ENCODE measurements at regions not wholly inside any gene's neighbourhood (a gene's known extent, or its start where the extent isn't known, plus 50 kb on each side); places are given as distances from the start of the nearest gene placed in this dataset.

DNA sequence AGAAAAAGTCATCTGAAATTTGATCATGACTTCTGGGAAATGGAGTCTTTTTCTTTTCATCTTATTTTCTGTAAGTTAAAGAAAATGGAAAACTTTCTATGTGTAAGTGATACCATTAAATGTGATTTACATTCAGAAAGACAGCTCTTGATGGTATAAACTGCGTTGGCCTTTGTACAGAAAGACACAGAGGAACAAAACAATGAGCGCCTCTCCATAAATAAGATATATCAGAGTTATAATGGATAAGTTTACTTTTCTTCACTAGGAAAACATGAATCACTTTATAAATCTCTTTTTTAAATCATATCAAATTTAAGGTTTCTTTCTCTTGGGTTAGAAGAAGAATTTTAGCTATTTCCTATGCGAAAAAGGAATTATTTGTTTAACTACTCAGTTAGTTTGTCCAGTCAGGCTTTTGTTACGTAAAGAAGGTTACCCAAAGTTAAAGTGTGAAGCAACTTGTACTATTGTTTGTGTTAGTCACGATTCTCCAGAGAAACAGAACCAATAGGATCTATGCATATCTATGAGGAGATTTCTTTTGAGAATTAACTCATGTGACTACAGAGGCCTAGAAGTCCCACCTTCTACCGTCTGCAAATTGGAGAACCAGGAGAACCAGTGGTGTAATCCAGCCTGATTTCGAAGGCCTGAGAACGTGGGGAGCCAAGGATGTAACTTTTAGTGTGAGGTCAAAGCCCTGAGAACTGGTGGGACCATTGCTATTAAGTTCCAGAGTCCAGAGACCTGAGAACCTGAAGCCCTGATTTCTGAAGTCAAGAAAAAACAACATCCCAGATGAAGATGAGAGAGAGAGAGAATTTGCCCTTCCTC is 295.4 kb upstream of the KCNJ16 start:
- TF ChIP-seq, protein P1, sequence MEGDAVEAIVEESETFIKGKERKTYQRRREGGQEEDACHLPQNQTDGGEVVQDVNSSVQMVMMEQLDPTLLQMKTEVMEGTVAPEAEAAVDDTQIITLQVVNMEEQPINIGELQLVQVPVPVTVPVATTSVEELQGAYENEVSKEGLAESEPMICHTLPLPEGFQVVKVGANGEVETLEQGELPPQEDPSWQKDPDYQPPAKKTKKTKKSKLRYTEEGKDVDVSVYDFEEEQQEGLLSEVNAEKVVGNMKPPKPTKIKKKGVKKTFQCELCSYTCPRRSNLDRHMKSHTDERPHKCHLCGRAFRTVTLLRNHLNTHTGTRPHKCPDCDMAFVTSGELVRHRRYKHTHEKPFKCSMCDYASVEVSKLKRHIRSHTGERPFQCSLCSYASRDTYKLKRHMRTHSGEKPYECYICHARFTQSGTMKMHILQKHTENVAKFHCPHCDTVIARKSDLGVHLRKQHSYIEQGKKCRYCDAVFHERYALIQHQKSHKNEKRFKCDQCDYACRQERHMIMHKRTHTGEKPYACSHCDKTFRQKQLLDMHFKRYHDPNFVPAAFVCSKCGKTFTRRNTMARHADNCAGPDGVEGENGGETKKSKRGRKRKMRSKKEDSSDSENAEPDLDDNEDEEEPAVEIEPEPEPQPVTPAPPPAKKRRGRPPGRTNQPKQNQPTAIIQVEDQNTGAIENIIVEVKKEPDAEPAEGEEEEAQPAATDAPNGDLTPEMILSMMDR (IDR thresholded peaks at IDR 0.05; ENCODE audit: low read depth, low read length), result no peak
- POLR2A ChIA-PET, result no interaction called here
- CTCF ChIA-PET, result no interaction called here
- Histone ChIP-seq H3K27ac (ENCODE audit: low read depth, low read length) (peak overlapping the region; percentile 69), H3K9me3 (ENCODE audit: control insufficient read depth, insufficient read depth, low read length) (no peaks in the 10 kb centered on the region), H3K4me3 (ENCODE audit: low read depth, low read length) (no peak overlapping the region), H3K27me3 (ENCODE audit: control insufficient read depth, insufficient read depth, low read length) (no peaks in the 10 kb centered on the region)
- peak; percentile 44 for DNase-seq (ENCODE audit: low read depth, low spot score)

DNA sequence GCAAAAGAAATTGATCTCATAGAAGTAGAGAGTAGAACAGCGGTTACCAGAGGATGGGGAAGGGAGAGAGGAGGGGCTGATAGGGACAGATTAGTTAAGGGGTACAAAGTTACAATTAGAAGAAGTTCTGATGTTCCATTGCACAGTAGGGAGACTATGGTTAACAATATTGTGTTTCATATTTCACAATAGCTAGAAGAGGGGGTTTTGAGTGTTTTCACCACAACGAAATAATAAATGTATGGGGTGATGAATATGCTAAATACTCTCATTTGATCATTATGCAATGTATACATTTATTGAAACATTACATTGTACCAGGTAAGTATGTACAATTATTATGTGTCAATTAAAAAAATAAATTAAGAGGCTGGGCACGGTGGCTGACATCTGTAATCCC is 291.2 kb upstream of the KCNJ16 start:
- CTCF ChIA-PET, result no interaction called here
- H3K9me3 ChIP-seq (ENCODE audit: control insufficient read depth, insufficient read depth, low read length), result no peaks in the 10 kb centered on the region
- TF ChIP-seq, protein P1 (IDR thresholded peaks at IDR 0.05; ENCODE audit: low read depth, low read length), result no peak
- POLR2A ChIA-PET, result no interaction called here
- H3K27me3 ChIP-seq (ENCODE audit: control insufficient read depth, insufficient read depth, low read length), result no peaks in the 10 kb centered on the region
- H3K27ac ChIP-seq (ENCODE audit: low read depth, low read length), result no peak overlapping the region
- H3K4me3 ChIP-seq (ENCODE audit: low read depth, low read length), result no peak overlapping the region
- no peak for DNase-seq (ENCODE audit: low read depth, low spot score)

DNA sequence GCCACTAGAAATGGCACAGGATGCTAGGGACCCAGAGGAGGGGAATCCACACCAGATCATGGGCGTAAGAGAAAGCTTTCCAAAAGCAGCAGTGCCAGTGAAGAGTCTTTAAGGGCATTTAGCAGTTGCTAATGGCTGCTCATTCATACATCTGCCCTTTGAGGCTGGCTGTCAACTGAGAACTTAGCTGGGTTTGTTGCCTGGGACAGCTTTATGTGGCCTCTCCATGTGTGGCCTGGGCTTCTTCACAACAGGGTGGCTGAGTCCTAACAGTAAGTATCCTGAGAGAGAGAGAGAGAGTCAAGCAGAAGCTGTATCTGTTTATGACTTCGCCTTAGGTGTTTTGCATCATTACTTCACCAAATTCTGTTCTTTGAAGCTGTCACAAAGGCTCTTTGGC is 286.1 kb upstream of the KCNJ16 start:
- TF ChIP-seq, protein P1 (IDR thresholded peaks at IDR 0.05; ENCODE audit: low read depth, low read length), result no peak
- no peak for DNase-seq (ENCODE audit: low read depth, low spot score)
- POLR2A ChIA-PET, result no interaction called here

DNA sequence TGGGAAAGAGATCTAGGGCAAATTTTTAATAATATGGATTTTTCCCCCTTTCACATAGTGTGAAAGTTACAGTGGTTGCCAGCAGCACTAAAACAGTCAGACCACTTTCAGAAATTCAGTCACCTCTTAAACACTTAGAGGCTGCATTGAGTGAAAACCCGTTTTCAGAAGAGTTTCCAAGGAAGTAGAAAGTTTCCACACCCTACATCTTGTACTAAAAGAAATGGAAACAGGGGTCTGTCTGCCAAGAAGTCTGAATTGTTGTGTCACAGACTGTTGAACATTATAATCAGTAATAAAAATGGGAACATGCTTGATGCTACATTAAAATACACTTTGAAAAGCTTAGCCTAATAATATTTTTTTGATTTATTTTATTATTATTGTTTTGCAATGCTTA is 278.9 kb upstream of the KCNJ16 start:
- ChIA-PET CTCF (interaction anchor here (0.6 to 1.0 kb wide), 4 partner anchors 9 to 1716 kb away, joined by 3 to 11 read pairs (median 4); no protein-coding TSS in a partner anchor), POLR2A (no interaction called here)
- H3K27me3 ChIP-seq (ENCODE audit: control insufficient read depth, insufficient read depth, low read length), result no peaks in the 10 kb centered on the region
- TF ChIP-seq, protein P1 (IDR thresholded peaks at IDR 0.05; ENCODE audit: low read depth, low read length), result no peak
- peaks cover 4% of the 10 kb centered on the region for H3K9me3 ChIP-seq (ENCODE audit: control insufficient read depth, insufficient read depth, low read length)
- H3K4me3 ChIP-seq (ENCODE audit: low read depth, low read length), result no peak overlapping the region
- no peak overlapping the region for H3K27ac ChIP-seq (ENCODE audit: low read depth, low read length)
- no peak for DNase-seq (ENCODE audit: low read depth, low spot score)

More for the DNA sequence above, 286.1 kb upstream of the KCNJ16 start:
- Histone ChIP-seq H3K27me3 (ENCODE audit: control insufficient read depth, insufficient read depth, low read length) (no peaks in the 10 kb centered on the region), H3K27ac (ENCODE audit: low read depth, low read length) (no peak overlapping the region), H3K4me3 (ENCODE audit: low read depth, low read length) (no peak overlapping the region), H3K9me3 (ENCODE audit: control insufficient read depth, insufficient read depth, low read length) (no peaks in the 10 kb centered on the region)
- CTCF ChIA-PET, result interaction anchor here (1.0 kb wide), 1 partner anchor 763 kb away, joined by 3 read pairs; no protein-coding TSS in a partner anchor

DNA sequence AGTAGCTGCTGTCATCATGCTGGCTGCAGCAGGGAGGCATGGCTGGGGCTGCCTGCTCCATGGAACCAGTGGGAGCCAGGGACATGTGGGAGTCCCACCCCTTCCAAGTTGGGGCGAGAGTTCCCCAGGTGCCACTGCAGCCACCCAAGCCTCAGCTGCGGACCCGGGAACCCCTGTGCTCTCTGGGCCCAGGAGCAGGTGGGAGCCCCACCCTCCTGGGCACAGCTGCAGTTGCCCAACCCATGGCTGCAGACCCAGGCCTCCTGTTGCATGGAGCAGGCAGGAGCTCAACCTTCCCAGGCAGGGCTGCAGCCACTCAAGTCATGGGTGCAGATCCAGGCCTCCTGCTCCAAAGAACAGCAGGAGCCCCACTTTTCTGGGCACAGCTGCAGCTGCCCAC is 274.2 kb upstream of the KCNJ16 start:
- Histone ChIP-seq H3K9me3 (ENCODE audit: control insufficient read depth, insufficient read depth, low read length) (peaks cover 19% of the 10 kb centered on the region), H3K27ac (ENCODE audit: low read depth, low read length) (no peak overlapping the region), H3K4me3 (ENCODE audit: low read depth, low read length) (no peak overlapping the region), H3K27me3 (ENCODE audit: control insufficient read depth, insufficient read depth, low read length) (no peaks in the 10 kb centered on the region)
- TF ChIP-seq, protein P1 (IDR thresholded peaks at IDR 0.05; ENCODE audit: low read depth, low read length), result no peak
- no peak for DNase-seq (ENCODE audit: low read depth, low spot score)
- ChIA-PET POLR2A (no interaction called here), CTCF (no interaction called here)

Measured in AG04450 (cell line).